NOMO-1 treated with dmso at 0.1 percent for 144 hours (cell line): ENCODE measurements at regions not wholly inside any gene's neighbourhood (a gene's known extent, or its start where the extent isn't known, plus 50 kb on each side); places are given as distances from the start of the nearest gene placed in this dataset.
"Not testable (repeated sequence)": the region's sequence is repeated elsewhere in the genome, so short reads cannot be mapped to it uniquely, and the experiment has no call there.

Source experiments
- DNase-seq: peaks from one replicate; lab custom pipeline; 2025; ENCODE audit not compliant: unreplicated experiment; lab: John Stamatoyannopoulos, UW

DNA sequence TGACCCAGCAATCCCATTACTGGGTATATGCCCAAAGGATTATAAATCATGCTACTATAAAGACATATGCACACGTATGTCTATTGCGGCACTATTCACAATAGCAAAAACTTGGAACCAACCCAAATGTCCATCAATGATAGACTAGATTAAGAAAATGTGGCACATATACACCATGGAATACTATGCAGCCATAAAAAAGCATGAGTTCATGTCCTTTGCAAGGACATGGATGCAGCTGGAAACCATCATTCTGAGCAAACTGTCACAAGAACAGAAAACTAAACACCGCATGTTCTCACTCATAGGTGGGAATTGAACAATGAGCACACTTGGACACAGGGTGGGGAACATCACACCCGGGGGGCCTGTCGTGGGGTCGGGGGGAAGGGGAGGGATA lies 80.1 kb upstream of the TMEM170B start:
- not testable (repeated sequence) for DNase-seq

DNA sequence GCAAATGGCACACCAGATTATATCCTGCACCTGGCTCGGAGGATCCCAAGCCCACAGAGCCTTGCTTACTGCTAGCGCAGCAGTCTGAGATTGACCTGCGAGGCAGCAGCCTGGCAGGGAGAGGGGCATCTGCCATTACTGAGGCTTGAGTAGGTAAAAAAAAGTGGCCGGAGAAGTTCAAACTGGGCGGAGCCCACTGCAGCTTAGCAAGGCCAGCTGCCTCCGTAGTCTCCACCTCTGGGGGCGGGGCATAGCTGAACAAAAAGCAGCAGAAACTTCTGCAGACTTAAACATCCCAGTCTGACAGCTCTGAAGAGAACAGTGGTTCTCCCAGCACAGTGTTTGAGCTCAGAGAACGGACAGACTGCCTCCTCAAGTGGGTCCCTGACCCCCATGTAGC lies 85.4 kb upstream of the TMEM170B start:
- DNase-seq: not testable (repeated sequence)

DNA sequence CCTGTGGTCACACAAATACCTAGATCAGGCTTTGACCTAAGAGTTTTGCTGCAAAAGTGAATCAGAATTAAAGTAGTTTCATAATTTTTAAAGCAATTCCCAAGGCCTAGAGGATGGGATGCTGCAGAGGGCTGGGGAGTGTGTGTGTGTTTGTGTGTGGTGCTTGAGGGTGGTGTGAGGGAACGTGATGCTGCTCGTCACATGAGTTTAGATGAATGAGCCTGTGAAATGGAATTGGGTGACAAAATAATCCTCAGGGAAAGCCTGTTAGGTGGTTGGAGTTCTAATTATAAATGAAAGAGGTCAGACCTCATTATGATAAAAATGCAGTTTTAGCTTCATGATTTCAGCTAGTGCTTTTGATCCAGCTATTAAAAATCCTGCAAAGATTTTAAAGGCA lies 87.5 kb upstream of the TMEM170B start:
- DNase-seq: no peak

DNA sequence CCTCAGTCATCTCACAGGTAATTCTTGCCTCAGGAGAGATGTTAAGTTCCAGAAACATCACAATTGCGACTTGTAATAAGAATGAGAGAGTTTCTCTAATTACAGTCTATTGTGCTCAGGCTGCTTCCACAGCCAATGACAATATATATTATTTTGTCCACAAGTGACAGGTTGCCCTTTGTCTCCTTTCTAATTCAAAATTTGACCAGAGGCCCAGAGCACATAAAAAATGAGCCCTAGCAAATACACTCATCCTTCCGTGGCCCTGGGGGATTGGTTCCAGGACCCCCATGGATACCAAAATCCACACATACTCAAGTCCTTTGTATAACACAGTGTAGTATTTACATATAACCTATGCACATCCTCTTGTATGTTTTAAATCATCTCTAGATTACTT lies 88.1 kb upstream of the TMEM170B start:
- no peak for DNase-seq

DNA sequence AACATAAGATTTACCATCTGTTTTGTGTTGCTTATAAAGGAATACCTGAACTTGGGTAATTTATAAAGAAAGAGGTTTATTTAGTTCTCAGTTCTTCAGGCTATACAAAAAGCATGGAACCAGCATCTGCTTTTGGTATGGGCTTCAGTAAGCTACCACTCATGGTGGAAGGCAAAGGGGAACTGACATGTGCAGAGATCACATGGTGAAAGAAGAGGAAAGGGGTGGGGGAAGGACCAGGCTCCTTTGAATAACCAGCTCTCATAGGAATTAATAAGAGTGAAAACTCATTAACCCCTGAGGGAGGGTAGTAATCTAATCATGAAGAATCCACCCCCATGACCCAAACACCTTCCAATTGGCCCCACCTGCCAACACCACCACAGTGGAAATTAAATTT lies 89.5 kb upstream of the TMEM170B start:
- DNase-seq: no peak

DNA sequence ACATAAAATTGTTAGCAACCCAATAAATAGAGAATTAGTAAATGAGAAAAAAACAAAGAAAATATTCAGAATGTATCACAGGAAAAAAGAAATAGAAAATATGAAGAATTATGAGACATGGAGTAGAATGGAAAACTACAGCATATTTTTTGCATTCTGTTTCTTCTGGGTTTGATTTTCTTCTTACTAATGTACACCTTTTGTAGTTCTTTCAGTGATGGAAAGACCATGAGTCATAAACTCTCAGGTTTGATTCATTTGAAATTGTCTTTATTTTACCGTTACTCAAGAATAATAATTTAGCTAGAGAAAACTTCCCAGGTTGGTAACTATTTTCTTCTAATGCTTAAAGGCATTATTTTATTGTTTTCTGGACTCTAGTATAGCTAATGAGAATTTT lies 90.3 kb upstream of the TMEM170B start:
- DNase-seq: no peak

DNA sequence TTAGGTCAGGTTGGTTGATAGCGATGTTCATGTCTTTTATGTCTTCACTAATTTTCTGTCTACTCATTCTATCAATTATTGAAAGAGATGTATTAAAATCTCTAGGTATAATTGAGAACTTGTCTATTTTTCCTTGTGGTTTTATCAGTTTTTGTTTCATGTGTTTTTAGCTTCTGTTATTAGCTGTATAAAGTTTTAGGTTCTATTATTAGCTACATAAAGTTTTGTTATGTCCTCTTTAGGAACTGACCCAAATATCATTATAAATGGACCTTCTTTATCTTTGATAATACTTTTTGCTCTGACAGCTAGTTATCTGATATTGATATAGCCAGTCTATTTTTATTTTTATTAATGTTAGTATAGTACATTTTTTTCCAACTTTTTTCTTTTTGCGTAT lies 92.4 kb upstream of the TMEM170B start:
- DNase-seq: no peak

DNA sequence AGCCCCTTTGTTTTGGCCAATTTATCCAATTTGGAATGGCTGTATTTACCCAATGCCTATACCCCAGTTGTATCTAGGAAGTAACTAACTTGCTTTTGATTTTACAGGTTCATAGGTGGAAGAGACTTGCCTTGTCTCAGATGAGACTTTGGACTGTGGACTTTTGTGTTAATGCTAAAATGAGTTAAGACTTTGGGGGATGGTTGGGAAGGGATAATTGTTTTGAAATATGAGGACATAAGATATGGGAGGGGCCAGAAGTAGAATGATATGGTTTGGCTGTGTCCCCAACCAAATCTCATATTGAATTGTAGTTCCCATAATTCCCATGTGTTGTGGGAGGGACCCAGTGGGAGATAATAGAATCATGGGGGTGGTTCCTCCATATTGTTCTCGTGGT lies 94.4 kb upstream of the TMEM170B start:
- DNase-seq: not testable (repeated sequence)

DNA sequence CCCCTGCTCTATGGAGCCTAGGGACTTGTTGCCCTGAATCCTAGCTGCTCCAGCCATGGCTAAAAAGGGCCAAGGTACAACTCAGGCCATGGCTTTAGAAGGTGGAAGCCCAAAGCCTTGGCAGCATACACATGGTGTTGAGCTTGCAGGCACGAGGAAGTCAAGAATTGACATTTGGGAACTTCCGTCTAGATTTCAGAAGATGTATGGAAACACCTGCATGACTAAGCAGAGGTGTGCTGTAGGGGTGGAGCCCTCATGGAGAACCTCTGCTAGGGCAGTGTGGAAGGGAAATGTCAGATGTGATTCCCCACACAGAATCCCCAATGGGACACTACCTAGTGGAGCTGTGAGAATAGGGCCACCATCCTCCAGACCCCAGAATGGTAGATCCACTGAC lies 95.1 kb upstream of the TMEM170B start:
- DNase-seq: no peak

DNA sequence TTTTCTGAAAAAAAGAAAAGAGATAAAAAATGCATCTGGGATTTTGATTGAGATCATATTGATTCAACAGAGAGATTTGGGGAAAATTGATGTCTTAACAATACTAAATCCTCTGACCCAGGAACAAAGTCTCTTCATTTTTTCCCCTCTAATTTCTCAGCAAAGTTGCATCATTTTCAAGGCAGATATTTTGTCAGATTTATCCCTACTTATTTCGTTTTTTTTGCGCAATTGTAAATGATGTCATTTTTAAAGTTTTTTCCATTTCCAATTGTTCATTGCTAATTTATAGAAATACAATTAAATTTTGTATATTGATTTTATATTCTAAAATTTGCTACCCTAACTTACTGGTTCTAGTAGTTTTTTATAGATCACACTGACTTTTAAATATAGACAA lies 97.7 kb upstream of the TMEM170B start:
- no peak for DNase-seq

DNA sequence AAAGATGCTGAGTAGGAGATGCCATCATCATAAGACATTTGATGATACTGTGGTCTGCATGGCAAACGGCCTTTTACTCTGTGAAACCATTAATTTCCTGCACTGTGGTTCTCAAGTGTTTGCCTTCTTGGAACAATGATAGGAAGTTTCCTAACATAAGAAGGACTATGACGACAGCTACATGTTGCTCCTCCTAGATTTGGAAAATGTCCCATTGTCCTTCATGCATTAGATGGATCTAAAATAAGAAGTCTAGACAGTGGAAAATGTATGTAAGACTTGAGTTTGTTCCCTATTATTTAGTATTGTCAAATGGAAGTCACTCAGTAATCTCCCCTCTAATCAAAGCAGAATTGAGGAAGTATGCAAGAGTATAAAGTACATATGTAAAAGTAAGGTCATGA lies 98.5 kb upstream of the TMEM170B start:
- DNase-seq: no peak

DNA sequence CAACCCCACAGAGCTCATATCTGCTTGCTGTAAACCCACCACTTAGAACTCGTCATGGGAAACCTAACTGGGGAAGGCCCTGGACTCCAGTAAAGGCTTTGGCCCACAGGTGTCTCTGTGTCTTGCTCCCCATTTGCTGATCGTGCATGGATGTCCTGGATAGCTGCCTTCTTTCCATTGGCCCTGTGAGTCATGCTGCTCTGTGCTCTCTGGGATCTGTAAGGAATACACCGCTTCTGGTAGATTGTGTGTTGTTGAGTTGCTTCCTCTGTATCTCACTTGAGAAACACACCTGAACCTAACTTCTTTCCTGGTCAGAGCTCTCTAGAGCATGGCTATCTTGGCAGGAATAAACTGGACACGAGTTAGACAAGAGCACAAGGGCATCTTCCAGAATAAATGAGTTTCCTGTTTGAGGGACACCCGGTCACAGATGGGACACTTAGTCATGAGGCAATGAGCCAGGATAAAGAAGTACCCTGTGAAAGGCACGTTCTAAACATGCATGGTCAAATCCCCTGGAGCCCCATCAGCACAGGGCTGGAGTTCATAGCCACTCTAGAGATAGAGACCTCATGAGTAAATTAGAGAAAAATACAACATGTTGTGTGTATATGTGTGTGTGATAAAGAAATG lies 99.6 kb upstream of the TMEM170B start:
- no peak for DNase-seq

DNA sequence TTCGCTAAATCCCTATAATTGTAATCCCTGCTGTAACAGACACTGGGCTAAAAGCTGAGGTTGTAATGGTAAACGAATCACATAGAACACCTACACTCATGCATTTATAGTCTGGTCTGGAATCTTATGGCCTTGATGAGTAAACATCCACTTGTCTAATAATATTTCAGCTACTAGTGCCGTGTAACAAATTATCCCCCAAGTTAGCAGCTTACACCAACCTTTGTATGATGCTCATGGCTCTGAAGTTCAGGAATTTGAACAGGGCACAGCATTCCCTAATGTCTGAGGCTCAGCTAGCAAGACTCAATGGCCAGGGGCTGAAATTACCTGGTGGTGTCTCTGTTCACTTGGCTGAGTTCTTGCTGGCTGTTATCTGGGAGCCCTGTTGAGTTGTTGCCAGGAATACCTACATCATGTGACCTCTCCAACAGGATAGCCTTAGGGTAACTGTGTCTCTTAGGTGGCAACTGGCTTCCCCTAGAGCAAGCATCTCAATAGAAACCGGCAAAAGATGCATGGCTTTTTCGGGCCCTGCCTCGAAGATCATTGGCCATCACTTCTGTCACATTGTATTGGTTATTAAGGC lies 100.9 kb upstream of the TMEM170B start:
- DNase-seq: no peak

DNA sequence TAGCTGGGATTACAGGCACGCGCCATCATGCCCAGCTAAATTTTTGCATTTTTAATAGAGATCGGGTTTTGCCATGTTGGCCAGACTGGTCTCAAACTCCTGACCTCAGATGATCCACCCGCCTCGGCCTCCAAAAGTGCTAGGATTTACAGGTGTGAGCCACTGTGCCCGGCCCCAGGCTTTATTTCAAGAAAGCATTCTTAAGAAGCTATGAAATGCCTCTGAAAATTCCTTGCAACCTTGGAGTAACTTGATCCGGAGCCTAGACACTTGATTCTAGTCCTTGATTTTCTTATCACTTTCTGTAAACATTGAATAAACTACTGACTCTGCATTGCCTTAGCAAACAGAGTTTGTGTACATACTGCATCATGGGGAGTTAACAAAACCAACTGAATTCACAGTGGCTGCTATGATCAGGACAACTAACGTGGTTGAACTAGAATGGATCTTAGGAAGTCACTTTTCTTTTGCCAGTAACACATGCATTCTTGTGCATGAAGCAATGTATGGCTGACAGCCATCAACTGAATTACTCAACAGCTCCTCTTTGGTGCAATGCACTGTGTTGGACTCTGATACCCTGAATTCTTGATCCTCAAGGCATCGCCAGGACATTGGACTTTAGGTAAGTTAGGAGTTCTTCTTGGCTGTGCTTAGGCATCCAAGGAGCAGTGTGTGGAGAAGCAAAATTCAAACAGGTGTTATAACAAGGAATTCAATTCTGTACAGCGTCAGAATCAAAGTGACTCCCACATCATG lies 102.8 kb upstream of the TMEM170B start:
- DNase-seq: no peak

DNA sequence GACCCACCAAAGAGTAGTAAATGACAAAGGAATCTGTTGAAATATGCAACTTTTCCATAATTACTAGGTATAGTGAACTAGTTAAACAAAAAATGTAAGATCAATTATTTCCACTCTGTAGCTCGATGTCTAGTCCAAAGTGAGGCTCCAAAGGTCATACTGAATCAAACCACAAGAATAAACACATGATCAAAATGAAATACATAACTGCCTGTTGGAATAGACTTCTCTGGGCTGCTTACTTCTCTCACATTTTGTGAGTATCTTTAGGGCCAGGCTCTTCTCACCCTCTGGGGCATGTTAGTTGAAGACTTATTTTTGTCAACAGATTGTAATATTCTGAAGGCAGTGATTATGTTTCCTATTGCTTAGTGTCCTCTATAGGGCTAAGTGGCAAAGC lies 103.7 kb upstream of the TMEM170B start:
- no peak for DNase-seq

DNA sequence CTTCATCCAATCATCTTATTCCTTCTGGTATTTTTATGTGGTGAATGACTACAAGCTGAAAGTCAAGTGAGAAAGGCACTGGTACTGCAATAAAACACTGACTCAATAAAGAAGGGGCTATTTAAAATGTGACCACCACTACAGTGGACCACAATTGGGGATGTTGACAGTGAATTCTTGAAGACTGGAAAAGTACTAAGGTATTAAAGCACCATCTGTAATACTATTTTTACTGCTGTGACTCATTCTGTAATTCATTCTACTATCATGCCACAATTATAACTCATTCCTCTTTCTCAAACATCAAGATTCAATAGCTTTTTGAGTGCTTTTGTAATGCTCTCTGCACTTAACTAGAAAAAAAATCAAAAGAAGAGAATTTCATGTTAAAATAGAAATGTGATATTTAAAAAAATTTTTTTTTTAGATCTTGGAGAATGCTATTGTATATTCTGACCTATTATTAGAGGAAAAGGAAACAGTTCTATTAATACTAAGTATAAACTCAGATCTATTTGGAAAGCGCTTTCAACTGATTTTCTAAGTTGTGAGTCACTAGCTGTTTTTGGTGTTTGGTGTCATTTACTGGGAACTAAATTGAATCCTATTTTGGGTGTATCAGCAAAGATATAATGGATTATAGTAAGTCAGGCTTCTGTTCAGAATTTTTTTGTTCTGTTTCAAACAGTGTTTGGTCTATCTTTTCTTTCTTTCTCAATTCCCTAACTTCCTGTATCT lies 104.7 kb upstream of the TMEM170B start:
- no peak for DNase-seq

DNA sequence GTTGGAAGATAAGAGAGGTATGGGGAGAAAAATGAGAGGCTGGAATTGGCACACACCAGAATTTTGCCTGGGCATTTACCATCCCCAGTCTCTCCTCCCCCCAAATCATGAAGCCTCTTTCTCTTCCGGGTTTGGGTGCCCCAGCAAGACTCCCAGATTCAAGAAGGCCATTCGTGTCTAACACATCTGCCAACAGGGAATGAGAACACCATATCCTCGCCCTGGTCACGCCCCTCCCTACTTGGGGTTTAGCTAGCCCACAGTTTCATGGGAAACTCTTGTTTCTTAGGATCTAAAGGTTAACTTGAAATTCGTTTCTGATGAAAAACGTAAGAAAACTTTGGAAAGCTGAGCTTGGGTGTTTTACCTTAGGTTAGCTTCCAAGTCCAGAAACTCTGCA lies 105.5 kb upstream of the TMEM170B start:
- DNase-seq: no peak

DNA sequence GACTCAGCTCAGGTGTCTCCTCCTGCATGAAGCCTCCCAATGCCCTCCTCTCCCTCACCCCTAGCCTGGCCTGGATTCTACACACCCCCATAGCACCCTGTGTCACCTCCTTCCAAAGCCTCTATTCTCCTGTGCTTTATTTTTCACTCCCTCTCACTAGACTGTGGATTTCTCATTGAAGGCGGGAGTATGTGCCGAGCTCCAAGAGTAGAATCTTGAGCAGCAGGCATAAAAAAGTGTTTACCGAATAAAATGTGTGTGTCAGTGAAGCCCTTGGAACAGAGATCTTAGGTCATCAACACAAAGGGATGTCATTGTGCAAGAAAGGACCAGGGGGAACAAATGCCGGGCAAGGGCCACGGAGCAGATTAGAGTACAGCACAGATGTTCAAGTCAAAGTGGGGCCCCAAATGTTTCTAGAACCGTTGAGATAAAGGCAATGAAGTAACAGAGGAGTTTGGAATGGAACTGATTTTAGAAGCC lies 106.1 kb upstream of the TMEM170B start:
- DNase-seq: no peak

DNA sequence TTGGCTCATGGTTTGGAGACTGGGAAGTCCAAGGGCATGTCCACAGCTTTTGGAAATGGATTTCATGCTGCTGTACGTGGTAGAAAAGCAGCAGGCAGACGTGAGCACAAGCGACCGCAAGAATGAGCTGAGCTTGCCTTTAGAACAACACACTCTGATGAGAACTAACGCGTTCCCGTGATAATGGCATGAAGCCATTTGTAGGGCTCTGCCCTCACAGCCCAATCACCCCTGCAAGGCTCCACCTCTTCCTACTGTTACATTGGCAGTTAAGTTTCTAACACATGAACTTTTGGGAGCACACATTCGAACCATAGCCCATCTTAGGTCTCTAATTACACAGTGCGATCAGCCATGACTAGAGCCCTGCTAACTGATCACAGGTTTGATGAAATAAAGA lies 107.5 kb upstream of the TMEM170B start:
- DNase-seq: no peak

DNA sequence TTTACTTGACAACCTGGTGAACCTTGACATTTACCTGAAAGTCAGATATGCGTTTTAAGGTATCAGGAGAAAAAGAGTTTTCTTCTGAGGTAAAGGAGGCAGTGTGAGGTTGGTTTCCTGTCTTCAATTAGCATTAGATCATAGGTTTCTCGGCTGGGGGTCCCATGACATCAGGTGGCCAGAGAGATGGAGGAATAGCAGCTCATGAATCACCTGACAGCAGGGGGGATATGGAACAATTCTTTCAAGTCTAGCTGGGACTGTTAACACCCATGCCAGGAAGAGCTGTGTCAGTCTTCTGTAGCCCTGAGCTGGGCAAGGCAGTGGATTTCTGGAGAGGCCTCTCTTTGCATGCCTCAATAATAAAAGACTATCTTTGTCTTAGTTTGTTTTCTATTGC lies 108.0 kb upstream of the TMEM170B start:
- DNase-seq: no peak

DNA sequence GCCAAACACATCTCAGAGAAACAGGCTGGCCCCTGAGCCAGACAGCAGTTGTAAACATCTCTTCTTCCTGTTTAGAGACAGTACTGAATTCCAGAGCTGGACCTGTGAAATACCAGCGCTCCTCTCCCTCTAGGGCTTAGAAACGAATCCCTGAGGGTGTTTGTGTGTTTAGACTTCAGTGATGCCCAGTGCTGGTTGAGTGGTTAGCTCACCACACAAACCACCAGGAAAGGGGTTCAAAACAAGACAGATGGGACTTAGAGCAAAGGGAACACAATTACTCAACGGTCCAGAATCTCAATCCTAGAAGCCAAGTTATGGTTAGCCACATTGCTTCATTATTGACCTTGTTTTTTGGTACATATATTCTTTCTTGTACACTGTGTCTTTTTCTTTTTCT lies 108.7 kb upstream of the TMEM170B start:
- no peak for DNase-seq

DNA sequence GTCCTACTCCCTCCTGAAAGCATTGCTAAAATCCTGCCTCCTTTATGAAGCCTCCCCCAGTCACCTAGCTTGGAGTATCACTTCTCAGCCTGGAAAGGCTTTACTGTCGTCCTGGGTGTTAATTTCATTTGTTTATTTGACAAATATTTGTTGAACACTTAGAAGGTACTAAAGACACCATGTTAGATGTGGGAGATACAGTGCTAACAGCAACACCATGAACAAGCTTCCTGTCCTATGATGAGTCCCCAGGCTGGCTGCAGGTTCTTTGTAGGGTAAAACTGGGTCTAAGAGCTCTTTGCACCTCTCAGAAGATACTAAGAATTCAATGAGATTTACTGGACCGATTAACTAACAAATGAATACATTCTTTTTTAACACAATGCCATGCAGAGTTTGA lies 109.2 kb upstream of the TMEM170B start:
- DNase-seq: no peak
